ENCODE measurements at regions not wholly inside any gene's neighbourhood (a gene's known extent, or its start where the extent isn't known, plus 50 kb on each side); places are given as distances from the start of the nearest gene placed in this dataset.
"Not testable (repeated sequence)": the region's sequence is repeated elsewhere in the genome, so short reads cannot be mapped to it uniquely, and the experiment has no call there.

DNA sequence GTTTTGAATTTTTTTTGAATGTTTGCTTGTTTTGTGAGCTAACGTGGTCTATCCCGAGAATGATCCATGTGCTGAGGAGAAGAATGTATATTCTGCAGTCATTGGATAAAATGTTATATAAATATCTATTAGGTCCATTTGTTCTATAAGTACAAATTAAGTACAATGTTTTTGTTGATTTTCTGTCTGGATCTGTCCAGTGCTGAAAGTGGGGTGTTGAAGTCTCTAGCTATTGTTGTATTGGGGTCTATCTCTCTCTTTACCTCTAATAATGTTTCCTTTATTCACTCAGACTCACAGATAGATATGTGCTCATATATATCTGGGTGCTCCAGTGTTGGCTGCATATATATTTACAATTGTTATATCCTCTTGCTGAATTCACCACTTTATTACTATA, 144.8 kb upstream of the SETMAR start:
- no peak for DNase-seq
- no peak for ATAC-seq
- intact Hi-C loops (cut with DNase I): no loop called here
- H3K27me3 ChIP-seq: no peaks in the 10 kb centered on the region
- H3K27ac ChIP-seq: no peak overlapping the region
- no peaks in the 10 kb centered on the region for H3K9me3 ChIP-seq
- no peak overlapping the region for H3K4me3 ChIP-seq
- WGBS (ENCODE audit: insufficient coverage, low coverage, low lambda C conversion rate, missing lambda C conversion rate): 93% methylated on average over 2 of the region's 2 CpGs
- TF ChIP-seq, protein P1, sequence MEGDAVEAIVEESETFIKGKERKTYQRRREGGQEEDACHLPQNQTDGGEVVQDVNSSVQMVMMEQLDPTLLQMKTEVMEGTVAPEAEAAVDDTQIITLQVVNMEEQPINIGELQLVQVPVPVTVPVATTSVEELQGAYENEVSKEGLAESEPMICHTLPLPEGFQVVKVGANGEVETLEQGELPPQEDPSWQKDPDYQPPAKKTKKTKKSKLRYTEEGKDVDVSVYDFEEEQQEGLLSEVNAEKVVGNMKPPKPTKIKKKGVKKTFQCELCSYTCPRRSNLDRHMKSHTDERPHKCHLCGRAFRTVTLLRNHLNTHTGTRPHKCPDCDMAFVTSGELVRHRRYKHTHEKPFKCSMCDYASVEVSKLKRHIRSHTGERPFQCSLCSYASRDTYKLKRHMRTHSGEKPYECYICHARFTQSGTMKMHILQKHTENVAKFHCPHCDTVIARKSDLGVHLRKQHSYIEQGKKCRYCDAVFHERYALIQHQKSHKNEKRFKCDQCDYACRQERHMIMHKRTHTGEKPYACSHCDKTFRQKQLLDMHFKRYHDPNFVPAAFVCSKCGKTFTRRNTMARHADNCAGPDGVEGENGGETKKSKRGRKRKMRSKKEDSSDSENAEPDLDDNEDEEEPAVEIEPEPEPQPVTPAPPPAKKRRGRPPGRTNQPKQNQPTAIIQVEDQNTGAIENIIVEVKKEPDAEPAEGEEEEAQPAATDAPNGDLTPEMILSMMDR (IDR thresholded peaks at IDR 0.05): no peak
- TF ChIP-seq POLR2A (IDR thresholded peaks at IDR 0.05): no peak
- H3K36me3 ChIP-seq: no peaks in the 10 kb centered on the region
- no peaks in the 10 kb centered on the region for H3K4me1 ChIP-seq

- H3K4me1 ChIP-seq: no peaks in the 10 kb centered on the region
- intact Hi-C loops (cut with DNase I): no loop called here
- no peak overlapping the region for H3K27ac ChIP-seq
- no peaks in the 10 kb centered on the region for H3K36me3 ChIP-seq
- 100% methylated on average over 1 of the region's 1 CpG for WGBS (ENCODE audit: insufficient coverage, low coverage, low lambda C conversion rate, missing lambda C conversion rate)
- DNase-seq: no peak
- ATAC-seq: no peak
- no peak overlapping the region for H3K4me3 ChIP-seq
- H3K9me3 ChIP-seq: no peaks in the 10 kb centered on the region
- no peaks in the 10 kb centered on the region for H3K27me3 ChIP-seq
- TF ChIP-seq, protein P1 (IDR thresholded peaks at IDR 0.05): no peak
- TF ChIP-seq POLR2A (IDR thresholded peaks at IDR 0.05): no peak
Measured at GRCh38 chr3:4162096-4162495, 141.1 kb upstream of the SETMAR start.

DNA sequence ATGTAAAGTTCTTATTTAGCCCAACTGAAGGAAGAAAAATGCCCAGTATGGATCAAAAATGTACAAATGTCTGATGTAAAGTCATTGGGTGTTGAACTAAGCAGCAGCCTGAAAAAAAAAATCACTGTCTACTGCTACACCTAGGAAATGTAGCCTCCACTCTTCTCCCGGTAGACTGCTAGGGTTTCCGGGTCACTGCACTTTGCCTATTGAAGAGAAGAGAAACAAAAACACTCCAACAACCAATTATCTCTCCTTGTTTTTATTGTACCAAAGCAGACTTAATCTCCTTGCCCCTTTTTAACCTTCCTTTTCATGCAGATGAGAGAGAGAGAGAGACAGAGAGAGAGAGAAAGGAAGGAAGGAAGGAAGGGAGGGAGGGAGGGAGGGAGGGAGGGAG, 140.2 kb upstream of the SETMAR start:
- no peak for ATAC-seq
- H3K4me1 ChIP-seq: no peaks in the 10 kb centered on the region
- TF ChIP-seq, protein P1 (IDR thresholded peaks at IDR 0.05): no peak
- TF ChIP-seq POLR2A (IDR thresholded peaks at IDR 0.05): no peak
- no peaks in the 10 kb centered on the region for H3K27me3 ChIP-seq
- DNase-seq: no peak
- no peaks in the 10 kb centered on the region for H3K36me3 ChIP-seq
- intact Hi-C loops (cut with DNase I): no loop called here
- 57% methylated on average over 2 of the region's 2 CpGs for WGBS (ENCODE audit: insufficient coverage, low coverage, low lambda C conversion rate, missing lambda C conversion rate)
- H3K27ac ChIP-seq: no peak overlapping the region
- no peaks in the 10 kb centered on the region for H3K9me3 ChIP-seq
- H3K4me3 ChIP-seq: no peak overlapping the region

GRCh38 chr3:4166540-4166939, 136.6 kb upstream of the SETMAR start:
- DNase-seq: no peak
- no peaks in the 10 kb centered on the region for H3K4me1 ChIP-seq
- ATAC-seq: no peak
- no peaks in the 10 kb centered on the region for H3K9me3 ChIP-seq
- H3K4me3 ChIP-seq: no peak overlapping the region
- no peaks in the 10 kb centered on the region for H3K27me3 ChIP-seq
- no peak overlapping the region for H3K27ac ChIP-seq
- intact Hi-C loops (cut with DNase I): no loop called here
- TF ChIP-seq POLR2A (IDR thresholded peaks at IDR 0.05): no peak
- TF ChIP-seq, protein P1 (IDR thresholded peaks at IDR 0.05): no peak
- no peaks in the 10 kb centered on the region for H3K36me3 ChIP-seq
- 58% methylated on average over 2 of the region's 5 CpGs for WGBS (ENCODE audit: insufficient coverage, low coverage, low lambda C conversion rate, missing lambda C conversion rate)

DNA sequence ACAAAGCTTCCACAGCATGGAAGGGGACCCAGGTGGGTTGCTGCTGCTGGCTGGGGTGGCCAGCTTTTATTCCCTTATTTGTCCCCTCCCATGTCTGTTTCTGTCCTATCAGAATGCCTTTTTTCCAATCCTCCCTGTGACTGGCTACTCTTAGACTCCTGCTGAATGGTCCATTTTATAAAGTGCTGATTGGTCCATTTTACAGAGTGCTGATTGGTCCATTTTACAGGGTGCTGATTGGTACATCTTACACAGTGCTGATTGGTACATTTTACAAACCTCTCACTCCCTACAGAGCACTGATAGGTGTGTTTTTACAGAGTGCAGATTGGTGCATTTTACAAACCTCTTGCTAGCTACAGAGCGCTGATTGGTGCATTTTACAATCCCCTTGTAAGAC, 135.9 kb upstream of the SETMAR start:
- intact Hi-C loops (cut with DNase I); H3K4me3 ChIP-seq; H3K4me1 ChIP-seq; H3K27ac ChIP-seq; H3K9me3 ChIP-seq; H3K36me3 ChIP-seq; DNase-seq; ATAC-seq; H3K27me3 ChIP-seq: not testable (repeated sequence)
- no CpG with 5 or more reads among the region's 1 CpG for WGBS (ENCODE audit: insufficient coverage, low coverage, low lambda C conversion rate, missing lambda C conversion rate)

Data from right lobe of liver (tissue), 6 donors.